Inflammatory macrophage treated with lipopolysaccharide for 1 hour (primary cell): ENCODE measurements at regions not wholly inside any gene's neighbourhood (a gene's known extent, or its start where the extent isn't known, plus 50 kb on each side); places are given as distances from the start of the nearest gene placed in this dataset.
A peak's percentile ranks its signal among the peaks of the same experiment; 100 is the strongest.

Source experiments
- DNase-seq, 2 donors: peaks; one replicate each; pipeline ENCODE4 v3.0.0-alpha.2; 2020 to 2022

DNA sequence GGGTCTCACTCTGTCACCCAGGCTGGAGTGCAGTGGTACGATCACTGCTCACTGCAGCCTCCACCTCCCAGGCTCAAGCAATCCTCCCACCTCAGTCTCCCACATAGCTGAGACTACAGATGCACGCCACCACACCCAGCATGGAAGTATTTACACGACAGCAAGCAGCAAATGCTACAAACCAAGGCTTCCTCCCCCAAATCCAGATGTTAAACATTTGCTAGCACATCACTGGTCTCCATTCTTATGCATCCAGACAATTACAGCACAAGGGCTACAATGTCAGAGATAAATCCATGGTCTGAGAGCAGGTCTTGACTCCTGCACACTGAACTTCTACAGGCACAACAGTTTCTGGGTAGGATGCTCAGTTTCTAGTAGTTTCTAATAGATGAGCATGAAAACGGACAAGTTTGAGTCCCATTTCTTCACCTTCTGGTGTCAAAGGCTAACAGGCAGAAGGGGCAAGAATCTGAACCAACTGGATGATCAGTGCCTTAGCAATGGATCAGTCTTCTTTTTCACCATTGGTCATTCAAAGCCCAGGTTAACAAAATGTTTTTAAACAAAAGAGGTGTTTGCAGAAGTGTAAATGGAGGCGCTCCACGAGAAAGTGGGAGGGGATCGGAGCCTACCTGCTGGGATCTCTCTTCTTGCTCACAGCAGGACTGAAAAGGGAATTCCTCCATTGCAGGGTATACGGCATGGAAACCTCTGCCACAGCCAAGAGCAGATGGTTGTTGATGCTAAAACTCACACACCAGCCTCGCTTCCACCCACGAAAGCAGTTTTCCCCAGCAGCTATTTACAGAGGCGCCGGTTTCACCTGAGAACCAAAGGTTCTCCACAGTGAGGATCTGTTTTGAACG is 135.0 kb upstream of the ARL4C start:
- DNase-seq: no peak

DNA sequence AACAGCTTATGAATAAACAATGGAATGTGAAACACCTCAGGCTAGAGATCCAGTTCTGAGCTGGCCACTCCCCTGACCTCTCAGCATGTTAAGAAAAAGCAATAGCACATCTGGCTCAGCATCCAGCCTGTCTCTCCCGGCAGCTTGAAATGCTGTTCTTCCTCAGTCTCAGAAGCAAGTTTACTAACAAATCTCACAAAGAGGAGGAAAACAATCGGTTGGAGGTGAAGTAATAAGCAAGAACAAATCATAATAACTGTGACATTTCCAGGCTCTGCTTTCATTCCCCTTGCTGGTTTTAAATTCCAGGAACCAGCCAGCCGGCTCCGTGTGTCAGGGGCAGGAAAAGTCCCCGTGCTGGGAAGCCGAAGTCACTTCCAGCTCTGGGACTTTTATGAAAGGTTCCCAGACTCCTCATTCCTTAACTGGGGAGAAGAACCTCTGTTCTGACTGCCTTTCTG is 133.9 kb upstream of the ARL4C start:
- no peak for DNase-seq

DNA sequence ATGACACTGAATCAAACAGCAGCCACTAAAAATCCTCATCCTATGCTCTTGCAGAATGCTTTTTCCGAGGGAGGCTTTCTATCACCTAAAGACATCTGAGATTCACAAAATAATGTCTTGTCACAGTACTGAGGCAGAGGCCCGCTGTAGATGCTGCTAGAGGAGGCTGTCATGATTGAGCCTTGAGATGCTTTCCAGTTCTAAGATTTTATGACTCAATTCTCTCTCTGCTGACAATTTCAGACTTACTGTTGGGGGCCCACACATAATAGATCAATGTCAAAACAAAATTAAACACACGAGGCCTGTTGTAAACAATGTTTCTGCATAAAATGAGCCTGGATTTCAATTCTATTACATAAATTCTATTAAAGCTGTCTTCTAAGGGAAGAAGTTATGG is 132.7 kb upstream of the ARL4C start:
- no peak for DNase-seq

DNA sequence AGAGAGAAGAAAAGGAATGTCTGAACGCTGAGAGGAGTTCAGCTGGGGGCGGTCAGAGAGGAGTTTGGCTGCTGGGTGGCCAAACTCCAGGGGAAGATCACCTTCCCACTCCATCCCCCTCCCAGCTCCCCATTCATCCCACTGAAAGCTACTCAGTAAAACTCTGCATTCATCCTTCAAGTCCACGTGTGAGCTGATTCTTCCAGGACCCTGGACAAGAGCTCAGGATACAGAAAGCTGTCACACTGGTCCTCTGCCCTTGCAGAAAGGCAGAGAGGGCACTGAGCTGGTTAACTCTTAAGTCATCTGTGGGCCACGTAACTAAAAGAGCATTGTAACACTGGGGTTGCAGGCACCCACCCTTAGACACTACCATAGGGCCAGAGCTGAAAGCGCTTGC is 132.1 kb upstream of the ARL4C start:
- no peak for DNase-seq

DNA sequence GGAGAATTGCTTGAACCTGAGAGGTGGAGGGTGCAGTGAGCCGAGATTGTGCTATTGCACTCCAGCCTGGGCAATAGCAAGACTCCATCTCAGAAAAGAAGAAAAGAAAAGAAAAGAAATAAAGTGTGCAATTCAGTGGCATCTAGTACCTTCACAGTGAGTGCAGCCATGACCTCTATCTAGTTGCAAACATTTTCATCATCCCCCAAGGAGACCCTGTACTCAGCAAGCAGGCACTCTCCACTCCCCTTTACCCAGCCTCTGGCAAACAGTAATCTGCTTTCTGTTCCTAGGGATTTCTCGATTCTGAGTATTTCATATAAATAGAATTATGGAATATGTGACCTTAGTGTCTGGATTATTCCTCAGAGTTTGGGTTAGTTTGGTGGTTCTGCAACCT is 130.4 kb upstream of the ARL4C start:
- no peak for DNase-seq

DNA sequence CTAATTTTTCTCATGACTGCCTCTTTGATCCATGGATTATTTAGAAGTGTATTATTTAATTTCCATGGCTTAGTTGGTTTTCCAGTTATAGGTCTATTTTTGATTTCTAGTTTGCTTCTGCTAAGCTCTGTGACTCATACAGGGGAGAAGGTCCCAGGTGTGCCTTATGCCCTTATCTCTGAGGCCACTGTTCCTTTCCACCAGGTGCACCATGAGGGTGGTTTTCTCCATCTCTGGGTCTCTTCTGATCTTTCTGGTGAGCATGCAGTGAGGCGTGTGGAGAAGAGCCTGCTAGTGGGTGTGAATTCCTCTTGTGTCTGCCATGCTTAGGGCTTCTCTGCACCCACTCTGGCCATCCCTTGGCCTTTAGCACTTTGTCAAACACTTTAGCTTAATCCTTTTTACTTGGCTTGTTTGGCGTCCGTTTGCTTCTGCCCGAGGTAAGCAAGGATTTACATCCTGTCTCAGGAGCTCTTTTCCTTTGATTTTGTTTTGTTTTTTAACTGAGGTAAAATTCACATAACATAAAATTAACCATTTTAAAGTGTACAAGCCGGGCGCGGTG is 129.8 kb upstream of the ARL4C start:
- DNase-seq: no peak

DNA sequence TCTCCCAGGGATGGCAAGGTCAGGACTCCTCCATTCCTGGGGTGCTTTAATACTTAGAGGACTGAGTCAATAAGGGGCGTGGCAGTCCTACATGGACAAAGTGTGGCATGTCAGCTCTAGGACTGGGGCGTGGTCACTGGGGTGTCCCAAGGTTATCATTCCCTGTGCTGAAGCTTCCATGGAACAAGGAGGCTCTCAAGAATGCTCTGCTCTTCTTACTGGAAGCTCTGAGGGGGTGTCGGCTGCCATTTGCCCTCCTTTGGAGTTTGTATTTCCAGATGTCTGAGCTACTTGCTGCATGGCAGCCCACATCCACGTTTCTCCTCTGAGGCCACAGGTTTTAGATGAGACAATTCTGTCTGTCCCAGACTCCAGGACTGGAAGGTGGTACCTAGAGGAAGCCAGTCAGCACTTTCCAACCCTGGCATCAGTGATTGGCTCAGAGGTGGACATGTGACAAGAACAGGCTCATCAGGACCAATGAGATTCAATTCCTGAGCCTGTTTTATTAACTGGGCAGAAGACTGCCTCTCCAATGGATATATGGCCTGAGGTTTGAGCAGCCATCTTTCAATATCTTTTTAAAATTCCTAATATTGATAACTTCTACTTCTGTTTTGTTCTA is 128.9 kb upstream of the ARL4C start:
- DNase-seq: no peak

DNA sequence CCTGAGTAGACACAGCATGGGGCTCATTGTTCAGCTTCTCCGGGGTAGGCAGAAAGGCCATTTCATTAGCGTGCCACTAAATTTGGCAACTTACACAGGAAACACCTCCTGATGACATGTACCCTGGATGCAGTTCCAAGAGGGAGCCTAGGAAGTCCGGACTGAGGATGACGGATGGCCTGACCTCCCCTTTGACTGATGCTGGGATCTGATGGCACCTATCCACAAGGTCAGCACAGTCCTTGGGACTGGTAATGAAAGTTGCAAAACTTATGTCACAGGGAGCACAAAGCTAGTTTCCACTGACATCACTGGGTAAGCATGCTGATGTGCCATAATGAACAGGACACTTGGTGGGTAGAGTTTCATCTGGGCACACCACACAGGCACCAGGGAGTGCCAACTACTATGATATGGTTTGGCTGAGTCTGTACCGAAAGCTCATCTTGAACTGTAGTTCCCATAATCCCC is 126.7 kb upstream of the ARL4C start:
- no peak for DNase-seq

DNA sequence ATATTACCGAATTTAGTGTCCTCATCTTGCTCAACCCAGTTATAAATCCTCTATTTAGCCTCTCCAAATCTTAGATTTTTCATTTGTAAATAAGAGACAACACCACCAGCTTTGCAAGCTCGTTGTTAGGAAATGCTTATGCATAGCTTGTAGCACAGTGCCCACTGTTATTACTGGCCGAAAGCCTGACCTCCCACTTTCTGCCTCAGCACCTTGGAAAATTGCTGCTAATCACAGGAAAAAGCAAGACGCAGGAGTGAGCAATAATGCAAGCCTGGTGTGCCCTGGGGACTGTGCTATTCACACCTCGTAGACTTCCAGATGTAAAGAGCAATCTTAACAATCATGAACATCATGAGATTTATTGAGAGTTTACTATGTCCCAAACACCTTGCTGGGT is 124.2 kb upstream of the ARL4C start:
- no peak for DNase-seq

DNA sequence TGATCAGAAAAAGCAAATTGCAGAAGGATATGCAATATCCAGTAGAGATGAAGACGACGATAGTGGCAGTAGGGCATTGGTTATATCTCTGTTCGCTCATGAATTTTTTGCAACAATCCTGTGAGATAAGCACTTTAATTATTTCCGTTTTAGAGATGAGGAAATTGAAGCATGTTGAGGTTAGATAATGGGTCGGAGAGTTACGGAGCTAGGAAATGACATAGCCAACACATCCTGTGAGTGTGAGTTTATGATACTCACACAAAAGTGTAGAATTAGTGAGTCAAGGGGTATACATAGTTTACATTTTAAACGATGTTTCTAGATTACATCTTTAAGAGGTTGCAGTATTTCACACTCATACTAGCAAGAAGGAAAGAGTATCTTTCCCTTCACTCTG is 123.1 kb upstream of the ARL4C start:
- DNase-seq: no peak

DNA sequence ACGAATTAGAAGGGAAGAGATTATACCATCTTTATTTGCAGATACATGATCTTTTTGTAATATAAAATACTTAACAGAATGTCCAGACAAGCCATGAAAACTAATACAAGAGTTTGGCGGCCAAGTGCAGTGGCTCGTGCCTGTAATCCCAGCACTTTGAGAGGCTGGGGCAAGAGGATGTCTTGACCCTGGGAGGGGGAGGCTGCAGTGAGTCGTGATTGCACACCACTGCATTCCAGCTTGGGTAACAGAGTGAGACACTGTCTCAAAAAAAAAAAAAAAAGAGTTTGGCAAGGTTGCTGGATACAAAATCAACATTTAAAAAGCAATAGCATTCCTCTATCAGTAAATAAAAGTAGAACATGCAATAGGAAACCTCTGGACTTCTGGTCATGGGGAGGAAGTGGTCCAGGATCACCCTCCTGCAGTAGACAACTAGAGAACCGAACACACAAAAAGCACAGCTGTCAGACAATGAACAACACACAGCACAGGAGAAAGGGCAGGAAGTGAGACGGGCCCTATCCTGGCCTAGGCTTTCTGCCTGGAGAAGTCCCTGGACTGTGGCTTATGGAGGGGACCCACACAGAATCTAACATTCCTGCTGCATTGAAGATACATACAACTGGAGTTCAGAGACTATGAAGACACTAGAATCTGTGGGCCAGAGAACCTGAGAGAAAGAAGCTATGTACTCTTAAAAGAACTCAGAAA is 118.9 kb upstream of the ARL4C start:
- DNase-seq: no peak

DNA sequence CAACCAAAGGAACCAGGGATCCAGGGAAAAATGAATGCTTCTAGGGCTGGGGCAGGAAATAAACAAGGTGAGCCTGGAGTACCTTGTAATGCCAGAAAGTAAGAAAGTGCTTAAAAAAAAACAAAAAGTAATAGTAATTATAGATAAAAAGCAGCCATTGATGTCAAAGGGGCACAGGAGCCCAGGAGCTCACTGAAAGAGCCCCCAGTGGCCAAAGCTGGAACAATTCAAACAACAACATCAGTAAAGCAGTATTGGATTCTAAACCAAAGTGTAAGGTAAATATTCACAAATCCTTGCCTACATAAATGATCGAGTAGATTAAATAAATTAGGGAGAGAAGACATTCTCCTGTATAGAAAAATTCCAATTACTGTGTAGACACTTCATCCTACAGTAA is 114.3 kb upstream of the ARL4C start:
- DNase-seq: no peak

DNA sequence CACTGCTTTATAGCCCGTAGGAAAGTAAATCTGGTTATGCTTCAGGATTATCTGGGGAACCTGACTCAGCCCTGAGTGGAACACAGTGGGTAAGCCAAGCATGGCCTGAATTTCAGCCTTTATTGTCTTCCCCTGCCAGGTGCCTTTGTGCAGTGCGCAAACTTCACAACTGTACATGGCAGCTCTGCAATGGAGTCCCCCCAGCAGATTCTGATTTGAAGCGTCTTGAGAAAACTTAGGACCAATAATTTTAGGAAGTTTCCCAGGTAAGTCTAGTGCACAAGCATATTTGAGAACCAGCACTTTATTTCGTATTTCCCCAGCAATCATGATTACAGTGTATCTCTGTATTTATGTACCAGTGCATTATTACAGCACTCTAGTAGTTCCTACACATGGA is 112.1 kb upstream of the ARL4C start:
- no peak for DNase-seq

DNA sequence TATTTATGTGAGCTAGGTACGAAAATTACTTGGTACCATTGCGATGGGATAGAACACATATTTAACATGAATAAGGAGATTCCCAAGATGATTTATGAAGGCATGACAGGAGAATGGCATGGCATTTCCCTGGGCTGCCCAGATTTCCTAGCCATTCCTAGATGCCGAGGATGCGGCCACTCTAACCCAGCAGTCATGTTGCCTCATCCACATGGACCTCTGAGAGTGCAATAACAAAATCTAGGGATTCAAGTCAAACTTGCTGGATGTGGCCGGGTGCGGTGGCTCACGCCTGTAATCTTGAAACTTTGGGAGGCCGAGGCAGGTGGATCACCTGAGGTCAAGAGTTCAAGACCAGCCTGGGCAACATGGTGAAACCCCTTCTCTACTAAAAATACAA is 110.8 kb upstream of the ARL4C start:
- no peak for DNase-seq

DNA sequence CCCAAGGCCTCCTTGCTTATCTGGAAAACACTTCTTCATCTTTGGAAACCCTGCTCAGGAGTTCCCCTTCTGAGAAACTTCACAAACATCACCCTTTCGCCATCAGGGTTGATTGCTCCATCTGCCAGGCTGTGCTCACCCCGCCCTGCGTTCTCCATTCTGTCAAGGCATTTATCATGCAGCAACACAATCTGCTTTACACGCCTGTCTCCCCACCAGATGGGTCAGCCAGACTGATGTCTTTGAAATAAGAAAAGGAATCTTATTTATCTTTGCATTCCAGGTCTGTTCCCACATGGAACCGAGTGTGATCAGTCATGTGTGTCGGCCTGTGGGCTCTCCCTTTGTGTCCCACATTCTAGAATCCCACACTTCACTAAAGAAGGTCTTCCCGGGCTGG is 110.0 kb upstream of the ARL4C start:
- DNase-seq: peak in 1 of 2 donors; percentile 42

DNA sequence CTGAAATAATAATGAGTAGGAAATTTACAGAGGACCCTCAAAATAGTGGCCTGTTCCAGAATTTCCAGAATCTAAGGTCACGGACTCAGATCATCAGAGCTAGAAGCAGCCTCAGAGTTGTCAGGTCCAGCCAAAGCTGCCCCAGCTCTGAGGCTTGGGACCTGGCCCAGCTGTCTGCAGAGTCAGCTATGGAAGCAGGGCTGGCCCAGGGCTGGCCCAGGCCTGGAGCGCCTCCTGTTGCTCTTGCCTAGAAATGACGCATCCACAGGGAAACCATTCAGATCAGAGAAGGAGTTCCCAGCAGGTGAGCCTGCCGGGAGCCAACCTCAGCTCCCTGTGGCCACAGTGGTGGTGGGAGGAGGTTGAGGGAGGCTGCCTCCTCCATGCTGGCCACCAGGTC is 106.7 kb upstream of the ARL4C start:
- no peak for DNase-seq

DNA sequence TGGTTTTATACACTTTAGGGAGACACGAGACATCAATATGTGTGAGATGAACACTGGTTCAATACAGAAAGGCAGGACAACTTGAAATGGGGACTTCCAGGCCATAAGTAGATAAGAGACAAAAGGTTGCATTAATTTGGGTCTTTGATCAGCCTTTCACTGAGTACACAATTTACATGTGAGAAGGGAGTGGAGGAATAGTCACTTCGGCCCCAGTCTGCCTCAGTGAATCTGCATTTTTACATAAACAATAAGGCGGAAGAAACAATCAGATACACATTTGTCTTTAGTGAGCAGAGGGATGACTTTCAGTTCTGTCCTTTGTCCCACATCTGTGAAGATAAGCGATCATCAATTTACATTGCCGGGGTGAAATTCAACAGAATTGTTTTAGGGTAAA is 104.3 kb upstream of the ARL4C start:
- DNase-seq: no peak

DNA sequence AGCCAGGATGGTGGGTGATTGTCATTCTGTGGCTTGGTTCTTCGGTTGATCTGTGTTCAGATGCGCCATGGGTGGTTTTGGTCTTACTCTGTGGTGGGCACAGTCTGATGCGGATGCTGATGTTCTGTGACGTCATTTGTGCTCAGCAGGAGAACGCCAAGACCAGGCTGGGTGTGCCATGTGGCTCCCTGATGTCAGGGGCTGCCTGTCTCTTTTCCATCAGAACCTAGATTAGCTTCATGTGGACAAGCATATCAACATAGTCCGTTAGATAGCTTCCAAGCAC is 100.6 kb upstream of the ARL4C start:
- DNase-seq: no peak

DNA sequence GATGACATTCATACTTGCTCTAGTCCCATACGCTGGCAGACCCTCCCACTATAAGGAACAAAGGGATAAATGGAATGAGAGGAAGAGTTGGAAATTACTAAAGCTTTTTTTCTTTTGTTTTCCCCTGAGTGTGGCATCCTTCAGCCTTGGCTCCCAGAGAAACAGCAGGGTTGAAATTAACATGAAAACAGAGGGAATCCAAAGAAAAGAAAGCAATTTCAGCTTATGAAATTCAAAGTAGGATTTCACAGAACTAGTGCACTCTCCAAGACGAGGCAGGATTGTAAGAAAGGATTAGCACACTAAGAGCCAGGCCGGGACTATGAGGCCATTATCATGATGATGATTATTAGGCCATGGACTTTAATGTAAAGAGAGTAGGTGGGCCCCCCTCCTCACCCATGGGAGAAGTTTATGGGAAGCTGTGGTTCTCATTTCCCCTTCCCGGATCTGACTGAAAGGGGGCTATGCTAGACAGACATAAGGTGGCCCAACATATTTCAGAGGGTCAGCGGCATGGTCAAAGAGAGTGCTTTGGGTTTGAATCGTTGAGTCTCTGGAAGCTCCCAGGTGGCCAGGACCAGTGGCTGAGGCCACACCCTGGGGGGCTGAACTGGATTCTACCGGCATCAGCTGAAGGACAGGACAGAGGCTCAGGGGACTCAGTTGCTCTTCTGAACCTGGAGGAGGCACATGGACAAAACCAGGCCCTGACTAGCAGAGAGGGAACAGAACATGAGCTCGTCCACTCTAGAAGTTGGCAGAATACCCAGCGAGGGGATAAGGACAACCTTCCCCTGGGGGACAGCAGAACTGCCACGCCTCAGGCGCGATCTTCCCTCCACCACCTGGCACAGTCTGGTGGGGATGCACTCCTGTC is 100.1 kb upstream of the ARL4C start:
- no peak for DNase-seq

DNA sequence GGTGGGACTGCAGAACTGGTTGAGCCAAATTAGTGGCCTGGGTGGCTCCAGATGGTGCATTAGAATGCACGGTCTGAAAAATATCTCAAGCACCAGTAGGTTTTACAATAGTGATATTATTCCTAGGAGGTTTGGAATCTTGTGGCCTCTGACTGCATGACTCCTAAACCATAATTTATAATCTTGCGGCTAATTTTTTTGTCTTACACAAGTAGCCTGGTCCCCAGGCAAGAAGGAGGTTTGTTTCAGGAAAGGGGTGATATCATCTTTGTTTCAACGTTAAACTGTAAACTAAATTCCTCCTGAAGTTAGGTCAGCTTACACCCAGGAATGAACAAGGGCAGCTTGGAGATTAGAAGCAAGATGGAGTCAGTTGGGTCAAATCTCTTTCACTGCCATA is 98.9 kb upstream of the ARL4C start:
- DNase-seq: no peak

DNA sequence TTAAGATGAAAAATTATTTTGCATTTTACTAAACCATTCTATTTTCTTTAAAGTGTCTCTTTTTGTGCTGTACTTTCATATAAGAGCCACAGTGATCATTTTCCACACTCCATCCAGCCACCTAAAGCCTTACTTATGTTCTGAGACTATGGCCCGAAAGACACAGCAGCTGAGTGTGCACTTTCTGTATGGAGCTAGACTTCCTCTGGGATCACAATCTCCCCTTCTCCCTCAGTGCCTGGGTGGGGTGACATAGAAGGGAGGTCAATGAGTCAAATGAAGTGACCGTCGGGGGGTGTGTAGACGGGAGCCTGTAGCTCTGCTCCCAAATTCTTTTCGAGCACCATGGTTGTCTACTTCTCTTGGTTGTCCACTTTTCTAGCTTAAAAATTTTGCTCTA is 97.8 kb upstream of the ARL4C start:
- no peak for DNase-seq

DNA sequence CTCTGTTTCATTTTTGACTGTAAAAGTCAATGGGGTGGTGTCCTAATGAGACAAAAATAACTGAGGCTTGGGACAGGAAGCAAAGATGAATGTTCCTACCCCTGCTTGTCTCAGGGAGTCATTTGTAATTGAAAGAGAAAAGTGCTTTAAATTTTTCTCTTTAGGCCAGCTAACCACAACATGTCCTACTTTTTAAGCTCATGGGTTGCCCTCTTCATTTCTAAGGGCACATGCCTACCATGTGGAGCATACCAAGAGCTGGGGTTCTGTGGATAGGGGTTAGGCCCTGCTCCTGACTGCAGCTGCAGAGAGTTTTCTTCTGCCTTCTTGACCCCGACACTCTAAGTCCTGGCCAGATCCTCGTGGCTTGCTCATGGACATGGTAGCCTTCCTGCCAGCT is 96.8 kb upstream of the ARL4C start:
- DNase-seq: no peak

DNA sequence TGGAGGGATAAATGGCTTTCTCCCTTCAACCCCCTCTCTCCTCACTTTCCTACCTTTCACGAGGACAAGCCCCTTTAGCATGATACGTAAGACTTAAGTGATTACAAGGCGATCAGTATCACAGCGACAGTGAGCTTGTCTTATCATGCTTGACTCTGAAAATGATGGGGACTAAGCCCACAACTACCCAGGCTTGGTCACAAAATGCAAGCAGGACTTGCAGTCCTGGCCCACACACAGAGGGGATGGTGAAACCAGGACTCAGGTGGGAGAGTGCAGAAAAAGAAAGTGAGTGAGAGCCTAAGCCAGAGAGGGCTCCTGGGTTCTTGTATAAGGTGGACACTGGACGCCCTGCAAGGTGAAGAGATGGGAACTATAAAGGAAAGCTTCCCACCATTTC is 95.7 kb upstream of the ARL4C start:
- DNase-seq: no peak
